Superior temporal gyrus (tissue), 1 donor: ENCODE measurements at regions not wholly inside any gene's neighbourhood (a gene's known extent, or its start where the extent isn't known, plus 50 kb on each side); places are given as distances from the start of the nearest gene placed in this dataset.

Source experiments
- DNase-seq: peaks from one replicate; pipeline ENCODE4 v3.0.0-alpha.2; 2016; ENCODE audit errors: extremely low spot score

GRCh38 chr2:240226672-240227537, 86.4 kb upstream of the OTOS start:
- no peak for DNase-seq

- no peak for DNase-seq
Observed at GRCh38 chr2:240227538-240228428, 87.3 kb upstream of the OTOS start.

GRCh38 chr2:240229005-240229404, 88.5 kb upstream of the OTOS start:
- DNase-seq = no peak

- no peak for DNase-seq
Observed at GRCh38 chr2:240229603-240230235, 89.3 kb upstream of the OTOS start.

GRCh38 chr2:240230291-240230931, 90.0 kb upstream of the OTOS start:
- no peak for DNase-seq

GRCh38 chr2:240231838-240232244, 91.4 kb upstream of the OTOS start:
- no peak for DNase-seq

GRCh38 chr2:240232264-240232915, 91.9 kb upstream of the OTOS start:
- DNase-seq = no peak

- DNase-seq = peak; percentile 82
Observed at GRCh38 chr2:240232961-240233884, 92.8 kb upstream of the OTOS start.

- no peak for DNase-seq
Observed at GRCh38 chr2:240233885-240234502, 93.5 kb upstream of the OTOS start.

- no peak for DNase-seq
Observed at GRCh38 chr2:240234503-240234951, 94.1 kb upstream of the OTOS start.

GRCh38 chr2:240235149-240235803, 94.8 kb upstream of the OTOS start:
- DNase-seq = no peak

GRCh38 chr2:240235811-240236210, 95.4 kb upstream of the OTOS start:
- no peak for DNase-seq

GRCh38 chr2:240236217-240237111, 96.0 kb upstream of the OTOS start:
- no peak for DNase-seq

GRCh38 chr2:240237609-240238174, 97.2 kb upstream of the OTOS start:
- no peak for DNase-seq

- no peak for DNase-seq
Observed at GRCh38 chr2:240238201-240238600, 97.7 kb upstream of the OTOS start.

GRCh38 chr2:240238786-240239185, 98.3 kb upstream of the OTOS start:
- DNase-seq = no peak

GRCh38 chr2:240239325-240239724, 98.9 kb upstream of the OTOS start:
- DNase-seq = no peak
